Uterus (tissue), 2 donors: ENCODE measurements at regions not wholly inside any gene's neighbourhood (a gene's known extent, or its start where the extent isn't known, plus 50 kb on each side); places are given as distances from the start of the nearest gene placed in this dataset.

ENCODE experiments used
- POLR2A ChIP-seq, 2 donors: fragments of 450-650 bp; IDR thresholded peaks; one replicate each; pipeline ENCODE4 v1.6.1; 2016; ENCODE audit warnings: antibody characterized with exemption in 2 of 2, mild to moderate bottlenecking in 1 of 2, moderate library complexity in 1 of 2
- TF ChIP-seq, protein P1 (sequence below), 4 experiments: fragments of 200-600 bp in 2 of 4; fragments of 450-650 bp in 2 of 4; sonication (generic) in 2 of 4; IDR thresholded peaks; one replicate each; pipeline ENCODE4 v1.5.1; 2016 to 2019; ENCODE audit warnings: antibody characterized with exemption in 4 of 4, mild to moderate bottlenecking in 2 of 4, moderate library complexity in 1 of 4

DNA sequence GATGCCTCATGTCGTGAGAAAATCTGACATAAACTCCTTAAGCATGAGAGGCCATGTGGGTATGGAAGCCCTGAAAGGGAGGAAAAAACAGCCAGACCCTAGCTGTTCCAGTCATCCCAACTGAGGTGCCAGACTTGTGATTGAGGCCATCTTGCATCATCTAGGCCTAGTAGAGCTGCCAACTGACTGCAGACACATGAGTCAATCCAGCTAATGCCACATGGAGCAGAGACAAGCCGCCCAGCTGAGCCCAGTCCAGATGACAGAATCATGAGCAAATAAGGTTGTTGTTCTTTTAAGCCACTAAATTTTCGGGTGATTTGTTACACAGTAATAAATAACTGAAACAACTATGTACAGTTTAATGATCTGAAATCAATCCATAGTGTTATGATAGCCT lies 680.9 kb downstream of the MAFB start:
- TF ChIP-seq, protein P1, sequence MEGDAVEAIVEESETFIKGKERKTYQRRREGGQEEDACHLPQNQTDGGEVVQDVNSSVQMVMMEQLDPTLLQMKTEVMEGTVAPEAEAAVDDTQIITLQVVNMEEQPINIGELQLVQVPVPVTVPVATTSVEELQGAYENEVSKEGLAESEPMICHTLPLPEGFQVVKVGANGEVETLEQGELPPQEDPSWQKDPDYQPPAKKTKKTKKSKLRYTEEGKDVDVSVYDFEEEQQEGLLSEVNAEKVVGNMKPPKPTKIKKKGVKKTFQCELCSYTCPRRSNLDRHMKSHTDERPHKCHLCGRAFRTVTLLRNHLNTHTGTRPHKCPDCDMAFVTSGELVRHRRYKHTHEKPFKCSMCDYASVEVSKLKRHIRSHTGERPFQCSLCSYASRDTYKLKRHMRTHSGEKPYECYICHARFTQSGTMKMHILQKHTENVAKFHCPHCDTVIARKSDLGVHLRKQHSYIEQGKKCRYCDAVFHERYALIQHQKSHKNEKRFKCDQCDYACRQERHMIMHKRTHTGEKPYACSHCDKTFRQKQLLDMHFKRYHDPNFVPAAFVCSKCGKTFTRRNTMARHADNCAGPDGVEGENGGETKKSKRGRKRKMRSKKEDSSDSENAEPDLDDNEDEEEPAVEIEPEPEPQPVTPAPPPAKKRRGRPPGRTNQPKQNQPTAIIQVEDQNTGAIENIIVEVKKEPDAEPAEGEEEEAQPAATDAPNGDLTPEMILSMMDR (IDR thresholded peaks at IDR 0.05), result no peak
- TF ChIP-seq POLR2A (IDR thresholded peaks at IDR 0.05), result no peak
